ENCODE measurements at regions not wholly inside any gene's neighbourhood (a gene's known extent, or its start where the extent isn't known, plus 50 kb on each side); places are given as distances from the start of the nearest gene placed in this dataset.

DNA sequence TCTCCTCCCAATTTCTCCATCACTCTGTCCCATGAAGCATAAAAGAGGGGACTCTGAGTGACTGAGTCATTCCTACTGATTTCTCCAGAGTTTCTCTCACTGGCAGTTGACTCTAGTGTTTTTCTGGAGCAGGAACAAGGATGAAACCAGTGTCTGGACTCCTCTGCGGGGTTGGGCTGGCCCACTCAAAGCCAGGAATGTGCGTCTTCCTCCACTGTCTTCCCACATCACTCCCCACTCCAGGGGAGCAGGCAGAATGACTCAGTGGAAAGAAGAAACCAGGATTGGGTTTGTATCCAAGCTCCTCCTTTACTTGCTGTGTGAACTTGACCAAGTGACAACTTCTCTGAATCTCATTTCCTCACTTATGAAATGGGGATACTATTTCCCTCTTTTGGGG, 497.5 kb upstream of the SALL1 start:
- TF ChIP-seq POLR2AphosphoS5 (IDR thresholded peaks at IDR 0.05; ENCODE audit: low read depth) (no peak), EZH2 (IDR thresholded peaks at IDR 0.05; ENCODE audit: low read depth, unreplicated experiment) (no peak), JUNB (IDR thresholded peaks at IDR 0.05; ENCODE audit: unreplicated experiment) (no peak), CREB1 (CRISPR knock-in tag; IDR thresholded peaks at IDR 0.05; ENCODE audit: low read depth) (no peak)
- TF ChIP-seq, protein P1, sequence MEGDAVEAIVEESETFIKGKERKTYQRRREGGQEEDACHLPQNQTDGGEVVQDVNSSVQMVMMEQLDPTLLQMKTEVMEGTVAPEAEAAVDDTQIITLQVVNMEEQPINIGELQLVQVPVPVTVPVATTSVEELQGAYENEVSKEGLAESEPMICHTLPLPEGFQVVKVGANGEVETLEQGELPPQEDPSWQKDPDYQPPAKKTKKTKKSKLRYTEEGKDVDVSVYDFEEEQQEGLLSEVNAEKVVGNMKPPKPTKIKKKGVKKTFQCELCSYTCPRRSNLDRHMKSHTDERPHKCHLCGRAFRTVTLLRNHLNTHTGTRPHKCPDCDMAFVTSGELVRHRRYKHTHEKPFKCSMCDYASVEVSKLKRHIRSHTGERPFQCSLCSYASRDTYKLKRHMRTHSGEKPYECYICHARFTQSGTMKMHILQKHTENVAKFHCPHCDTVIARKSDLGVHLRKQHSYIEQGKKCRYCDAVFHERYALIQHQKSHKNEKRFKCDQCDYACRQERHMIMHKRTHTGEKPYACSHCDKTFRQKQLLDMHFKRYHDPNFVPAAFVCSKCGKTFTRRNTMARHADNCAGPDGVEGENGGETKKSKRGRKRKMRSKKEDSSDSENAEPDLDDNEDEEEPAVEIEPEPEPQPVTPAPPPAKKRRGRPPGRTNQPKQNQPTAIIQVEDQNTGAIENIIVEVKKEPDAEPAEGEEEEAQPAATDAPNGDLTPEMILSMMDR (conservative IDR thresholded peaks at IDR 0.05; ENCODE audit: low read depth in 2 of 2) = no peak
- TF ChIP-seq, protein P2, sequence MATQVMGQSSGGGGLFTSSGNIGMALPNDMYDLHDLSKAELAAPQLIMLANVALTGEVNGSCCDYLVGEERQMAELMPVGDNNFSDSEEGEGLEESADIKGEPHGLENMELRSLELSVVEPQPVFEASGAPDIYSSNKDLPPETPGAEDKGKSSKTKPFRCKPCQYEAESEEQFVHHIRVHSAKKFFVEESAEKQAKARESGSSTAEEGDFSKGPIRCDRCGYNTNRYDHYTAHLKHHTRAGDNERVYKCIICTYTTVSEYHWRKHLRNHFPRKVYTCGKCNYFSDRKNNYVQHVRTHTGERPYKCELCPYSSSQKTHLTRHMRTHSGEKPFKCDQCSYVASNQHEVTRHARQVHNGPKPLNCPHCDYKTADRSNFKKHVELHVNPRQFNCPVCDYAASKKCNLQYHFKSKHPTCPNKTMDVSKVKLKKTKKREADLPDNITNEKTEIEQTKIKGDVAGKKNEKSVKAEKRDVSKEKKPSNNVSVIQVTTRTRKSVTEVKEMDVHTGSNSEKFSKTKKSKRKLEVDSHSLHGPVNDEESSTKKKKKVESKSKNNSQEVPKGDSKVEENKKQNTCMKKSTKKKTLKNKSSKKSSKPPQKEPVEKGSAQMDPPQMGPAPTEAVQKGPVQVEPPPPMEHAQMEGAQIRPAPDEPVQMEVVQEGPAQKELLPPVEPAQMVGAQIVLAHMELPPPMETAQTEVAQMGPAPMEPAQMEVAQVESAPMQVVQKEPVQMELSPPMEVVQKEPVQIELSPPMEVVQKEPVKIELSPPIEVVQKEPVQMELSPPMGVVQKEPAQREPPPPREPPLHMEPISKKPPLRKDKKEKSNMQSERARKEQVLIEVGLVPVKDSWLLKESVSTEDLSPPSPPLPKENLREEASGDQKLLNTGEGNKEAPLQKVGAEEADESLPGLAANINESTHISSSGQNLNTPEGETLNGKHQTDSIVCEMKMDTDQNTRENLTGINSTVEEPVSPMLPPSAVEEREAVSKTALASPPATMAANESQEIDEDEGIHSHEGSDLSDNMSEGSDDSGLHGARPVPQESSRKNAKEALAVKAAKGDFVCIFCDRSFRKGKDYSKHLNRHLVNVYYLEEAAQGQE (IDR thresholded peaks at IDR 0.05; ENCODE audit: unreplicated experiment) = no peak
